ENCODE measurements at regions not wholly inside any gene's neighbourhood (a gene's known extent, or its start where the extent isn't known, plus 50 kb on each side); places are given as distances from the start of the nearest gene placed in this dataset.

DNA sequence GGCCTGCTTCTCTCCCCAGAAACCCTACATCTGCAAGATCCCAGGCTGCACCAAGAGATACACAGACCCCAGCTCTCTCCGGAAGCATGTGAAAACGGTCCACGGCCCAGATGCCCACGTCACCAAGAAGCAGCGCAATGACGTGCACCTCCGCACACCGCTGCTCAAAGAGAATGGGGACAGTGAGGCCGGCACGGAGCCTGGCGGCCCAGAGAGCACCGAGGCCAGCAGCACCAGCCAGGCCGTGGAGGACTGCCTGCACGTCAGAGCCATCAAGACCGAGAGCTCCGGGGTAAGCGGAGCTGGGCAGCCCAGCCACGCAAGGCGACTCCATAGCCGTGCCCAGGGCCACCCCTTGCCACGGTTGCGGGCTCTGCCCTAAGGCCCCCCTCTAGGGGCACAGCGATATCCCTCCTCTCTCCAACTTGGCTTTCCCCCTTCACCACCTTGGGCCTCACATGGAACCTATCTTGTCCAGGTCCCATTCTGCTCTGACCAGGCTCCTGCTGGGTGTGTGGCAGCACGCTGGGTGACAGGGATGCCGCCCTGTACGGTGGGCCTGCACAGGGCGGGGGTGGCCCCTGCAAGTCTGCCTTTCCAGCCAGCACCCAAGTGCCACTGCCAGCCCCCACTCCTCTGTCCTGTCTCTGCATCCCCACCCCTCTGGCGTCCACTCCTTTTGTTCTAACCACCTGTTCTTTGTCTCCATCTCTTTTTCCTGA, 248.9 kb downstream of the GLI2 start:
- TF ChIP-seq POLR2A (IDR thresholded peaks at IDR 0.05) = no peak
- TF ChIP-seq, protein P1, sequence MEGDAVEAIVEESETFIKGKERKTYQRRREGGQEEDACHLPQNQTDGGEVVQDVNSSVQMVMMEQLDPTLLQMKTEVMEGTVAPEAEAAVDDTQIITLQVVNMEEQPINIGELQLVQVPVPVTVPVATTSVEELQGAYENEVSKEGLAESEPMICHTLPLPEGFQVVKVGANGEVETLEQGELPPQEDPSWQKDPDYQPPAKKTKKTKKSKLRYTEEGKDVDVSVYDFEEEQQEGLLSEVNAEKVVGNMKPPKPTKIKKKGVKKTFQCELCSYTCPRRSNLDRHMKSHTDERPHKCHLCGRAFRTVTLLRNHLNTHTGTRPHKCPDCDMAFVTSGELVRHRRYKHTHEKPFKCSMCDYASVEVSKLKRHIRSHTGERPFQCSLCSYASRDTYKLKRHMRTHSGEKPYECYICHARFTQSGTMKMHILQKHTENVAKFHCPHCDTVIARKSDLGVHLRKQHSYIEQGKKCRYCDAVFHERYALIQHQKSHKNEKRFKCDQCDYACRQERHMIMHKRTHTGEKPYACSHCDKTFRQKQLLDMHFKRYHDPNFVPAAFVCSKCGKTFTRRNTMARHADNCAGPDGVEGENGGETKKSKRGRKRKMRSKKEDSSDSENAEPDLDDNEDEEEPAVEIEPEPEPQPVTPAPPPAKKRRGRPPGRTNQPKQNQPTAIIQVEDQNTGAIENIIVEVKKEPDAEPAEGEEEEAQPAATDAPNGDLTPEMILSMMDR (IDR thresholded peaks at IDR 0.05) = no peak
- TF ChIP-seq POLR2AphosphoS5 (IDR thresholded peaks at IDR 0.05) = no peak

Measured in upper lobe of left lung (tissue), 4 donors.